Stimulated activated CD4-positive, alpha-beta T cell treated with anti-CD3 and anti-CD28 coated beads, TNF-alpha, amount 100 ng/mL, for 1 hour (primary cell): ENCODE measurements at regions not wholly inside any gene's neighbourhood (a gene's known extent, or its start where the extent isn't known, plus 50 kb on each side); places are given as distances from the start of the nearest gene placed in this dataset.
"Not testable (repeated sequence)": the region's sequence is repeated elsewhere in the genome, so short reads cannot be mapped to it uniquely, and the experiment has no call there.

Source experiments
- DNase-seq, 3 donors: peaks; one replicate each; pipeline ENCODE4 v3.0.0-alpha.2; 2020; ENCODE audit warnings: low read depth in 3 of 3, low spot score in 1 of 3

- DNase-seq = no peak
Observed at GRCh38 chr4:74543983-74544382, 99.0 kb downstream of the AREG start.

- DNase-seq = no peak
Observed at GRCh38 chr4:74544655-74545361, 99.9 kb downstream of the AREG start.

- DNase-seq = no peak
Observed at GRCh38 chr4:74545448-74545847, 100.5 kb downstream of the AREG start.

- no peak for DNase-seq
Observed at GRCh38 chr4:74546057-74546456, 101.1 kb downstream of the AREG start.

DNA sequence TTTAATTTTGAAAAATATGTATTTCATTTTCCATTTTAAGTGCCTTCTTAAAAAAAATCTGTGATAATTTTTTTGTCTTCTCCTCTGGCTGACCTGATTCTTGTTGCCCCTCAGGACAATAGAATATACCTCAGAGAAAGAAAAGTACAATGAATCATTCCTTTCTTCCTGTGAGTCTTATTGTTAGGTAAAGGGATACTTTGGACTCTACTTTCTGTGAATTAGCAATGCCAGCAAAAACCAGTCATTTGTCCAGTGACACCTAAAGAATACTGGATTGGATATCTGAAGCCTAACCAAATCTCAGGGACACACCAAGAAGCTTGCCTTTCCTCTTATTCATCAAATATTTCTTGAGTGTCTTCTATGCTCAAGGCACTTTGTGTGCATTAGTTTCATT, 102.1 kb downstream of the AREG start:
- no peak for DNase-seq

GRCh38 chr4:74548561-74548960, 103.6 kb downstream of the AREG start:
- no peak for DNase-seq

GRCh38 chr4:74549936-74550335, 105.0 kb downstream of the AREG start:
- no peak for DNase-seq

DNA sequence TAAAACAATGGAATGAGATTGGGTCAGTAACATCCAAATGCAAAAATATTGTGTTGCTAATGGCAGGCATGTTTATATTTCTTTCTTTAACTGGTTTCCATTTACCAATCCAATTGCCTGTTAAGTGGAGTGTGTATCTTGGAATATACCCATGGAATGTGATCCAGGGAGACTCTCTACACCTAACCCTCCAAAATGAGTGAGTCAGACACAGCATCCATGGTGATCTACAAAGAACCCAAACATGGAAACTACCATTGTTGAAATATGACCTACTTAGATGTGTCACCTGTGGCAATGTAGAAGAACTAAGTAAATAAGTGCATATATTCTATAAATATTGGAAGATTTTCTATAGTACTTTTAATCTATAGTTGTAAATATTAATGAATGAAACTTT, 110.3 kb downstream of the AREG start:
- DNase-seq = no peak

GRCh38 chr4:74555843-74556242, 110.9 kb downstream of the AREG start:
- DNase-seq = no peak

DNA sequence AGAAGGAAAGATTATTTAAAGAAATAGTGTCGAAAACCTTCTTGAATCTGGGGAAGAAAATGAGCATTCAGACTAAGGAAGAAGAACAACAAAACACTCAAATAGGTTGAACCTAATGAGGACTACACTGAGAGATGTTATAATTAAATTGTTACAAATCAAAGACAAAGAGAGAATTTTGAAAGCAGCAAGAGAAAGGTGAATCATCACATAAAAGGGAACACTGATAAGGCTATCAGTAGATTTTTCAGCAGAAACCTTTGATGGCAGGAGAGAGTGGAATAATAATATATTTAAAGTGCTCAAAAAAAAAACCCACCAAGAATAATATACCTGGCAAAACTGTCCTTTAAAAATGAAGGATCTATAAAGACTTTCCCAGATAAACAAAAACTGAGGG, 114.9 kb downstream of the AREG start:
- DNase-seq = no peak

- DNase-seq = no peak
Observed at GRCh38 chr4:74567981-74568380, 123.0 kb downstream of the AREG start.

DNA sequence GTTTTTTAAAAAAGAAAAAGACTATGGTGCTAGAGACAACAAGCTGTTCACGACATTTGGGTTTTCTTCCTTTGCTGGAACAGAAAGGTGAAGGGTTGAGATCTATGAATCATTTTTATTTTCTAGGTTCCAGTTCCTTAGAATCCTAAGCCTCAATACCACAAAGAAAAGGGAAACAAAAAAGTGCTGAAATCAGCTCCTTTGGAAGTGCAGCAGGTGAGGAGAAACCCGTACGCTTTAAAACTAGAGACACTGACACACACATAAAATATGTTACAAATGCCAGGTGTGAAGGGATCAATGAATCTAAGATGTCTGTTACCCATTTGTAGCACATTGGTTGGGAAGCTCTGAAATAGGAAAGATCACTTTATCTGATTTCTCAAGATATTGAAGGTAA, 125.2 kb downstream of the AREG start:
- DNase-seq = no peak

DNA sequence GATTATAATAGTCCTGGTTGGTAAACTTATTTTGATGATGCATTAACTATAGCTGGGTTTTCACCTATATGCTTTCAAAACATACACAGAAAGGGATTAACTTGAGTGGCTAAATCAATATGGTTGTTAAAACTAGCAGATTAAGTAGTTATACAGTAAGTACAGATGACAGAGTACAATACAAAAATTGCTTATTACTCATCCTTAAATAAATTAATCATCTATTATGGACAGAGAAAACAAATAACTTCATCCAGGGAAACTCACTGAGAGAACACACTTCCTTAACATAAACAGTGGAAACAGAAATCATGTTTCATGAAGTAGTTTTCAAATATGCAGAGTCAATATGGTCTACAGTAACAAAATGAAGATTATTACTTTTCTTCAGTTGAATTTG, 133.4 kb downstream of the AREG start:
- DNase-seq = no peak

GRCh38 chr4:74578865-74579264, 133.9 kb downstream of the AREG start:
- DNase-seq = not testable (repeated sequence)

DNA sequence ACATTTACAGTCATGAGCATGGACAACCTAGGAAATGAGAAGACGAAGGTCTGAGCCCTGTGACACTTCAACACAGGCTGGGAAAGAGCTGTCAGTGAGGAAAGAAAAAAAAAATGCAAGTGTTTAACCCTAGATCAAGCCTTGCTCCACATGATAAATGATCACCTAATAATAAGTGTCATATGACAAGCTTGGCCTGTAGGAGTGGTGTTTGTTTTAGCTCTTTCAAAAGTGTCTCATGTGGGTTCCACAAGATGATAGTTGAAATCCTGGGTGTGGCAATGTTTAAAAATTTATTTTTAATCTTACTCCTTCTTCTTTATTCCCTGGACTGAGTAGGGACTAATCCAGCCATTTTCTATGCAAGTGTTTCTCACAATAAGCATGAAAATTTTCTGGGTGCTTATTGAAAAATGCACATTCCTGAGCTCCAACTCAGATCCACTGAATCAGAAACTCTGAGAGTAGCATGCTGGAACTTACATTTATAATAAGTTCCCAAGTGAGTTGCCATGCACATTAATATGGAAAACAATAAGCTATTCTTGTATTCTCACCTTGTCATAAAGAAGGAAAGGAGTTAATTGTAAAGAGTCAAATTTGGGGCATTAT, 138.3 kb downstream of the AREG start:
- no peak for DNase-seq

DNA sequence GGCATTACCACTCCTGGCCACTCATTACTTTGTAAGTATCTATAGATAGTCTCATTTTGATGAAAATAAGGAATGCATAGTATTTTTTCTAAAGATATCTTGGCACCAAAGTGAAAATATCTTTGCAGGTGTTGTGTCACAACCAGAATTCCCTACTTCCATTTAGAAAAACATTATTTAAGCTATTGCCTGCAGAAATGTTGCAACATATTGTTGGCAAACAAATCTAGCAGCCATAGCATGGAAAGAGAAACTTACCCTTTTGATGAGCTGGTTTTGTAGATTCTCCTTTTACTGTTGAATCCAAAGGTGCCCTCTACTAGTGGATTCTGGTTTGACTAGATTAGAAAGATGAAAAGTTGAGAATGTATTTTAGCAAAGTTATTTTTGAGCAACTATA, 138.8 kb downstream of the AREG start:
- DNase-seq = no peak

DNA sequence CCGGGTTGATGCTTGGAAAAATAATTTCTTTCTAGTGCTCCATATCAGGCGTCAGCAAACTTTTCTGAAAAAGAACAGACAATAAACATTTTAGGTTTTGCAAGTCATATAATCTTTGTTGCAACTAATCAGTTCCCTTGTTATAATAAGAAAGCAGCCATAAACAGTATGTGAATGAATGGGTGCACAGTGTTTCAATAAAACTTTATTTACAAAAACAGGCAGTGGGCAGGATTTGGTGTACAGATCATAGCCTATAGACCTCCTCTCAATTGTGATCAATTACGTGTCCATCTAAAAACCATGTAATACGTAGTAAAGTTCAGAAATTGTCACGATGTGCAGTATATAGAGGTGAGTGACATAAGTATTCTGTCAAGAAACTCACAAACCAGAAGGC, 143.4 kb downstream of the AREG start:
- DNase-seq = no peak

- DNase-seq = no peak
Observed at GRCh38 chr4:74590476-74590875, 145.5 kb downstream of the AREG start.

DNA sequence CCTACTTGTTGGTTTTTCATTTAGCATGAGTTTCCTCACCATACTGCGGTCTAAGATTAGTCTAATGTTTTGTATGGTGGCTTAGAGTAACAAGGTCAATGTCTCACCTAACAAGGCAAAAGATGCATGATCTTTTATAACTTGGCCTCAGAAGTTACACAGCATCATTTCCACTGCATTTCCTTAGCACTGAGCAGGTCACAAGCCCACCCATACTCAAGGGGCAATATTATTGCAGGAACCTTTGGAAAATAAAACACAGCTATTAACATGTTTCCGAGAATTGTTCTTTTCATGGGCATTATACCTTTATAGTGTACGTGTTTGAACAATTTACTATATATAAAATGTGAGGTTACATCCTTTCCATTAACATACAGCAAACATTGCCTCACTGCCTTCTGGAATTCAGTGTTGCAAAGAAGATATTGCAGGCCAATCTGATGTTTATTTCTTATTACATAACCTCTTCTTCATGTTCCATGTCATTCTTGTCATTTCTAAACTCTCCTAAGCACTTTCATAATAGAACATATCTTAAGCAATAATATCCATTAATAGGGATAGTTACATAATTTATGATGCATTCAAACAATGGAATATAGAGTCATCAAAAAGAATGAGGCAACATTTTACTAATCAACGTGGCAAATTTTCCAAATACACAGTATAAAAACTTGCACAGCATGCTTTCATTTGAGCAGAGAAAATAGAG, 153.8 kb downstream of the AREG start:
- DNase-seq = no peak

DNA sequence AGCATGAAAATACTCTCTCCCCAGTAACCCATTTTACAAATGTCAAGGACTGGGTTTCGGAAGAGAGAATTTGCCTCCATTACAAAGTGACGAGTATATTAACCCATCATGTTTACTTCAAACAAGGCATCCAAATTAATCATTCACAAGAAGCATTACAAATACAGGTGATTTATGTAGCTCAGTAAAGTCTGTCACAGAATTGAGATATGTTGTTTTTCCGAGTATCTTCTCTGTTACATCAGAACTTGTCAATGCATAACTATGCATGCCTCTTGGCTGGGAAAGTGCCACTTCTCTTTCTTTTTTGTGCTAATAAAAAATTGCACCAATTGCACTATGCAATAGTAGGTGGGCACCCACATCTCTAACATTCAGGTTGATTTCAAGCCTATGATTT, 158.2 kb downstream of the AREG start:
- DNase-seq = no peak

DNA sequence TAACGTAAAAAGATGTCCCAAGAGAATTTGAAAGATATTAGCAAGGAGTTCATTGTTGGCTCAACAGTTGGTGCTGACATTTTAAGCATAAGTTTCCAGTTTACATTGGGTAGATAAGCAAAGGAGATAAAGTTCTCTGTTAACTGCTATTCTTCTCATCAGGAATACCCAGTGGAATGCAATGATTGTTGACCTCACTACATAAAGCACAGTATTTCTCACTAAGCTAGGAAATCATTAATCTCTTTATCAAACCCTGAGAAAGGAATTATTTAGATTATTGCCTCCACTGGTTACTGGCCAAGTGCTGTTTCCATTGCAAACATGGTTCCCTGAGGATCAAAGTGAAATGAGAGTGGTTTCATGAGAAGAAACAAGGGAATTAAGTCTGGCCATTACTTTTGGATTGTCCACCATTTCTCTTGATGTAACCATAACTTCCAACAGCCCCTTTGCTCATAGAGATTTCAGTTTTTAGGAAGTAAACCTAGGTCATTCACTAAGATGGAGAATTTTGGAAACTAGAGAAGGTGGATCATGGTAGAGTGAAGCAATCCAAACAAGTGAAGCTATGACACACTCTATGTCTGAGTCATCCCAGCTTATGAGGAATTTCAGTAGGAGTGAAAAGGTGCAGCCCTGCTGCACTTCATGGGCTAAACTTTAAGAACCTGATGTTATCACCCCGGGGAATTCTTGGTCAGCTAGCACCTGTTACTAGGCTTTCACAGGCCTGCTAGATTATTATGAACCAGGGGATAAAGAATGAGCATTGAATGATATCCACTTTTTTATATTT, 163.4 kb downstream of the AREG start:
- no peak for DNase-seq

DNA sequence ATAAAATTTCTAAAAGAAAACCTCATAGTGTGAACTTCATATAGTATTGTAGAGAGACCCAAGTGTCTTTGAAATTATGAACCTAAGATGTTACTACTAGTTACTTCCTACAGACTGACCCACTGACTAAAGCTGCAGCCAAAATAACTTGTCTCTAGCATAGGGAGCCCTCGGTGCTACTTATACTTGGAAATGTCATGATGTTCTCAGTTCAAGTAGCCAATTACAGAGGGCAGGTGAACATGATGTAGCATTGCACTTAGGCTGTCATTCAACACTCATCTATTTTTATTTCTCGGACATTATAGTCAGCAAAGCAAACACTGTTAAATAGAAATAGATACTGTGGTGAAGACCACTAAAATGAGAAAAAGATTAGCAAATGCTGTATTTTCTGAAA, 165.6 kb downstream of the AREG start:
- DNase-seq = no peak
